HG02623 (cell line): ENCODE measurements at regions not wholly inside any gene's neighbourhood (a gene's known extent, or its start where the extent isn't known, plus 50 kb on each side); places are given as distances from the start of the nearest gene placed in this dataset.
"Not testable (repeated sequence)": the region's sequence is repeated elsewhere in the genome, so short reads cannot be mapped to it uniquely, and the experiment has no call there.

ENCODE experiments used
- ATAC-seq: cut with Tn5 transposase; IDR thresholded peaks from one replicate; pipeline ENCODE4 v1.9.1; 2021; ENCODE audit warnings: moderate library complexity; ENCODE audit not compliant: unreplicated experiment

- ATAC-seq = no peak
These were observed 135.6 kb downstream of the NUFIP1 start for GRCh38 chr13:44853641-44854040.

GRCh38 chr13:44848920-44849676, 140.2 kb downstream of the NUFIP1 start:
- ATAC-seq = no peak

- not testable (repeated sequence) for ATAC-seq
These were observed 143.8 kb downstream of the NUFIP1 start for GRCh38 chr13:44845281-44846058.

GRCh38 chr13:44844786-44845185, 144.5 kb downstream of the NUFIP1 start:
- no peak for ATAC-seq

- no peak for ATAC-seq
These were observed 145.9 kb downstream of the NUFIP1 start for GRCh38 chr13:44843403-44843802.

- ATAC-seq = no peak
These were observed 147.1 kb downstream of the NUFIP1 start for GRCh38 chr13:44842158-44842557.

GRCh38 chr13:44840131-44840530, 149.1 kb downstream of the NUFIP1 start:
- ATAC-seq = no peak

- no peak for ATAC-seq
These were observed 152.0 kb downstream of the NUFIP1 start for GRCh38 chr13:44837250-44837649.

- no peak for ATAC-seq
These were observed 154.9 kb downstream of the NUFIP1 start for GRCh38 chr13:44834404-44834803.

GRCh38 chr13:44833626-44834025, 155.6 kb downstream of the NUFIP1 start:
- no peak for ATAC-seq

- no peak for ATAC-seq
These were observed 156.1 kb downstream of the NUFIP1 start for GRCh38 chr13:44833139-44833538.

- no peak for ATAC-seq
These were observed 162.5 kb downstream of the NUFIP1 start for GRCh38 chr13:44826591-44827350.

- ATAC-seq = no peak
These were observed 163.3 kb downstream of the NUFIP1 start for GRCh38 chr13:44825953-44826352.

- not testable (repeated sequence) for ATAC-seq
These were observed 165.7 kb downstream of the NUFIP1 start for GRCh38 chr13:44823555-44823954.

- ATAC-seq = no peak
These were observed 167.0 kb downstream of the NUFIP1 start for GRCh38 chr13:44822291-44822690.

GRCh38 chr13:44819772-44820171, 169.5 kb downstream of the NUFIP1 start:
- no peak for ATAC-seq

GRCh38 chr13:44819245-44819644, 170.0 kb downstream of the NUFIP1 start:
- ATAC-seq = no peak

- no peak for ATAC-seq
These were observed 170.8 kb downstream of the NUFIP1 start for GRCh38 chr13:44818428-44818827.

GRCh38 chr13:44818016-44818415, 171.3 kb downstream of the NUFIP1 start:
- no peak for ATAC-seq

GRCh38 chr13:44817131-44817671, 172.1 kb downstream of the NUFIP1 start:
- no peak for ATAC-seq

GRCh38 chr13:44816701-44817100, 172.6 kb downstream of the NUFIP1 start:
- ATAC-seq = no peak
